ENCODE measurements at regions not wholly inside any gene's neighbourhood (a gene's known extent, or its start where the extent isn't known, plus 50 kb on each side); places are given as distances from the start of the nearest gene placed in this dataset.

GRCh38 chr21:27424601-27425000 lies 457.7 kb upstream of the ADAMTS5 start:
- Histone ChIP-seq H3K9me3 (no peaks in the 10 kb centered on the region), H3K4me1 (peaks cover 0 to 34% of the 10 kb centered on the region in 2 donors), H3K36me3 (no peaks in the 10 kb centered on the region), H3K27me3 (no peaks in the 10 kb centered on the region), H3K27ac (peak overlapping the region; percentile 2 to 22), H3K4me3 (no peak overlapping the region)
- TF ChIP-seq CTCF (IDR thresholded peaks at IDR 0.05), result no peak
- DNase-seq (ENCODE audit: low spot score), result no peak

- Histone ChIP-seq H3K4me1 (peaks cover 0 to 30% of the 10 kb centered on the region in 2 donors), H3K27me3 (no peaks in the 10 kb centered on the region), H3K4me3 (no peak overlapping the region), H3K27ac (peak overlapping the region; percentile 13 to 34), H3K9me3 (no peaks in the 10 kb centered on the region), H3K36me3 (no peaks in the 10 kb centered on the region)
- DNase-seq (ENCODE audit: low spot score), result no peak
- TF ChIP-seq CTCF (IDR thresholded peaks at IDR 0.05), result no peak
These were observed 457.2 kb upstream of the ADAMTS5 start for GRCh38 chr21:27423906-27424595.

GRCh38 chr21:27423038-27423437 lies 456.1 kb upstream of the ADAMTS5 start:
- peak; percentile 89 for DNase-seq (ENCODE audit: low spot score)

GRCh38 chr21:27422435-27422834 lies 455.5 kb upstream of the ADAMTS5 start:
- Histone ChIP-seq H3K27me3 (no peaks in the 10 kb centered on the region), H3K4me3 (no peak overlapping the region), H3K4me1 (peaks cover 0 to 30% of the 10 kb centered on the region in 2 donors), H3K36me3 (no peaks in the 10 kb centered on the region), H3K27ac (peak overlapping the region; percentile 24 to 63), H3K9me3 (no peaks in the 10 kb centered on the region)
- DNase-seq (ENCODE audit: low spot score), result no peak
- no peak for TF ChIP-seq CTCF (IDR thresholded peaks at IDR 0.05)

More at GRCh38 chr21:27423038-27423437, 456.1 kb upstream of the ADAMTS5 start:
- TF ChIP-seq CTCF (IDR thresholded peaks at IDR 0.05), result no peak
- H3K36me3 ChIP-seq, result no peaks in the 10 kb centered on the region
- H3K4me3 ChIP-seq, result no peak overlapping the region
- peaks cover 0 to 30% of the 10 kb centered on the region in 2 donors for H3K4me1 ChIP-seq
- H3K27ac ChIP-seq, result peak overlapping the region; percentile 30 to 63
- no peaks in the 10 kb centered on the region for H3K27me3 ChIP-seq
- no peaks in the 10 kb centered on the region for H3K9me3 ChIP-seq

GRCh38 chr21:27421654-27422053 lies 454.8 kb upstream of the ADAMTS5 start:
- Histone ChIP-seq H3K36me3 (no peaks in the 10 kb centered on the region), H3K27ac (peak overlapping the region in 1 of 2 donors; percentile 24), H3K27me3 (no peaks in the 10 kb centered on the region), H3K4me1 (peaks cover 0 to 30% of the 10 kb centered on the region in 2 donors), H3K9me3 (no peaks in the 10 kb centered on the region), H3K4me3 (no peak overlapping the region)
- no peak for DNase-seq (ENCODE audit: low spot score)
- TF ChIP-seq CTCF (IDR thresholded peaks at IDR 0.05), result no peak

- H3K9me3 ChIP-seq, result peaks cover 0 to 9% of the 10 kb centered on the region in 2 donors
These were observed 452.3 kb upstream of the ADAMTS5 start for GRCh38 chr21:27419153-27419552.

More at GRCh38 chr21:27419153-27419552, 452.3 kb upstream of the ADAMTS5 start:
- TF ChIP-seq CTCF (IDR thresholded peaks at IDR 0.05), result no peak
- Histone ChIP-seq H3K4me1 (peaks cover 0 to 14% of the 10 kb centered on the region in 2 donors), H3K27ac (no peak overlapping the region), H3K27me3 (no peaks in the 10 kb centered on the region), H3K4me3 (no peak overlapping the region), H3K36me3 (no peaks in the 10 kb centered on the region)
- no peak for DNase-seq (ENCODE audit: low spot score)
